DND-41 (cell line): ENCODE measurements at regions not wholly inside any gene's neighbourhood (a gene's known extent, or its start where the extent isn't known, plus 50 kb on each side); places are given as distances from the start of the nearest gene placed in this dataset.
"Not testable (repeated sequence)": the region's sequence is repeated elsewhere in the genome, so short reads cannot be mapped to it uniquely, and the experiment has no call there.

Experiments used
- ATAC-seq: fragments of 200-7000 bp; cut with Tn5 transposase; 3 replicates; pipeline ENCODE4 v1.9.1; 2021; ENCODE audit warnings: low read depth; ENCODE audit not compliant: insufficient read depth
- DNase-seq: peaks from one replicate; pipeline ENCODE4 v3.0.0-alpha.2; 2020
- H2AFZ ChIP-seq: 2 replicates; pipeline ENCODE4 v1.6.0; 2012; ENCODE audit warnings: low read depth, low read length
- H3K27ac ChIP-seq: 2 replicates; pipeline ENCODE4 v1.5.1; 2012; ENCODE audit warnings: low read length, inconsistent platforms
- H3K27me3 ChIP-seq: fragments of 200-600 bp; sonication (generic); 2 replicates; pipeline ENCODE4 v1.6.0; 2012; ENCODE audit warnings: low read length, mild to moderate bottlenecking, inconsistent platforms; ENCODE audit not compliant: insufficient read depth, poor library complexity
- H3K36me3 ChIP-seq: 2 replicates; pipeline ENCODE4 v1.5.1; 2012; ENCODE audit warnings: low read length, inconsistent platforms; ENCODE audit not compliant: insufficient read depth
- H3K4me1 ChIP-seq: 2 replicates; pipeline ENCODE4 v1.5.1; 2012; ENCODE audit warnings: mild to moderate bottlenecking, low read length; ENCODE audit not compliant: insufficient read depth
- H3K4me2 ChIP-seq: 2 replicates; pipeline ENCODE4 v1.6.0; 2012; ENCODE audit warnings: mild to moderate bottlenecking, moderate library complexity, low read length, inconsistent platforms; ENCODE audit not compliant: insufficient read depth
- H3K4me3 ChIP-seq, 2 experiments: fragments of 200-600 bp in 1 of 2; shearing (Covaris generic) in 1 of 2; 2 replicates each; pipeline ENCODE4 v1.5.1; 2012 to 2016; ENCODE audit warnings: inconsistent platforms in 2 of 2, low read length in 2 of 2, mild to moderate bottlenecking in 2 of 2, low read depth in 1 of 2, moderate library complexity in 1 of 2
- H3K79me2 ChIP-seq: 2 replicates; pipeline ENCODE4 v1.6.0; 2012; ENCODE audit warnings: low read length, inconsistent platforms; ENCODE audit not compliant: insufficient read depth
- H3K9ac ChIP-seq: 2 replicates; pipeline ENCODE4 v1.6.0; 2012; ENCODE audit warnings: low read depth, mild to moderate bottlenecking, inconsistent platforms, low read length, moderate library complexity
- H3K9me3 ChIP-seq: 2 replicates; pipeline ENCODE4 v1.5.1; 2012; ENCODE audit warnings: low read length, moderate library complexity, mild to moderate bottlenecking, inconsistent platforms; ENCODE audit not compliant: insufficient read depth, severe bottlenecking
- H4K20me1 ChIP-seq: 2 replicates; pipeline ENCODE4 v1.6.0; 2012; ENCODE audit warnings: low read length; ENCODE audit not compliant: insufficient read depth
- CTCF ChIP-seq: IDR thresholded peaks from 2 replicates; pipeline ENCODE4 v1.5.1; 2012; ENCODE audit warnings: borderline replicate concordance, low read length, moderate library complexity, mild to moderate bottlenecking; ENCODE audit not compliant: poor library complexity, severe bottlenecking; ENCODE audit errors: extremely low read depth
- EZH2 ChIP-seq: IDR thresholded peaks from 3 replicates; pipeline ENCODE4 v1.6.1; 2012; ENCODE audit warnings: borderline replicate concordance, low read depth, mild to moderate bottlenecking, moderate library complexity, low read length, inconsistent platforms; ENCODE audit not compliant: severe bottlenecking

GRCh38 chr4:69376450-69376849 lies 96.2 kb downstream of the UGT2B28 start:
- Histone ChIP-seq H3K4me1 (no peaks in the 10 kb centered on the region), H3K9me3 (no peaks in the 10 kb centered on the region), H3K9ac (no peak overlapping the region), H3K27me3 (no peaks in the 10 kb centered on the region), H3K4me3 (no peak overlapping the region), H4K20me1 (no peaks in the 10 kb centered on the region), H3K79me2 (no peaks in the 10 kb centered on the region), H3K36me3 (no peaks in the 10 kb centered on the region), H3K4me2 (no peak overlapping the region), H2AFZ (no peak overlapping the region), H3K27ac (no peak overlapping the region)
- DNase-seq: no peak
- no peak for ATAC-seq
- TF ChIP-seq CTCF: no peak
- TF ChIP-seq EZH2: no peak

- H3K27me3 ChIP-seq: no peaks in the 10 kb centered on the region
- no peak for ATAC-seq
- DNase-seq: no peak
- no peaks in the 10 kb centered on the region for H3K4me1 ChIP-seq
- H2AFZ ChIP-seq: no peak overlapping the region
- no peak overlapping the region for H3K9ac ChIP-seq
- no peak overlapping the region for H3K27ac ChIP-seq
- no peak overlapping the region for H3K4me2 ChIP-seq
- H3K4me3 ChIP-seq: no peak overlapping the region
- H3K36me3 ChIP-seq: no peaks in the 10 kb centered on the region
- no peaks in the 10 kb centered on the region for H4K20me1 ChIP-seq
- no peaks in the 10 kb centered on the region for H3K79me2 ChIP-seq
- TF ChIP-seq CTCF: peak; percentile 5
- TF ChIP-seq EZH2: no peak
- H3K9me3 ChIP-seq: no peaks in the 10 kb centered on the region
Measured at GRCh38 chr4:69377562-69377961, 97.3 kb downstream of the UGT2B28 start.

GRCh38 chr4:69383281-69383680 lies 103.0 kb downstream of the UGT2B28 start:
- no peak overlapping the region for H3K4me2 ChIP-seq
- H3K4me3 ChIP-seq: no peak overlapping the region
- H3K9me3 ChIP-seq: no peaks in the 10 kb centered on the region
- H3K9ac ChIP-seq: no peak overlapping the region
- H3K36me3 ChIP-seq: no peaks in the 10 kb centered on the region
- no peak overlapping the region for H3K27ac ChIP-seq
- no peak overlapping the region for H2AFZ ChIP-seq
- H3K4me1 ChIP-seq: no peaks in the 10 kb centered on the region
- no peak for ATAC-seq
- H4K20me1 ChIP-seq: no peaks in the 10 kb centered on the region
- no peak for TF ChIP-seq EZH2
- TF ChIP-seq CTCF: no peak
- no peaks in the 10 kb centered on the region for H3K79me2 ChIP-seq
- H3K27me3 ChIP-seq: no peaks in the 10 kb centered on the region
- DNase-seq: no peak

- H3K9me3 ChIP-seq, H3K4me1 ChIP-seq, H3K27ac ChIP-seq, DNase-seq, H2AFZ ChIP-seq, ATAC-seq, H4K20me1 ChIP-seq, H3K36me3 ChIP-seq, H3K4me2 ChIP-seq, H3K27me3 ChIP-seq, H3K4me3 ChIP-seq, H3K9ac ChIP-seq, H3K79me2 ChIP-seq: not testable (repeated sequence)
Measured at GRCh38 chr4:69389111-69389510, 106.6 kb downstream of the UGT2B4 start.
